ENCODE measurements at regions not wholly inside any gene's neighbourhood (a gene's known extent, or its start where the extent isn't known, plus 50 kb on each side); places are given as distances from the start of the nearest gene placed in this dataset.
A peak's percentile ranks its signal among the peaks of the same experiment; 100 is the strongest.

- no peak overlapping the region for H3K4me3 ChIP-seq
- no peak for TF ChIP-seq CTCF (IDR thresholded peaks at IDR 0.05)
- ATAC-seq = no peak
- H3K4me1 ChIP-seq (ENCODE audit: low read depth) = no peaks in the 10 kb centered on the region
- intact Hi-C loops (cut with DNase I, micrococcal nuclease) = no loop called here
- H3K36me3 ChIP-seq (ENCODE audit: low read depth) = no peaks in the 10 kb centered on the region
- no peak for DNase-seq
- H3K9me3 ChIP-seq = no peaks in the 10 kb centered on the region
Measured at GRCh38 chr10:53701213-53701612, 928.6 kb upstream of the MBL2 start.

GRCh38 chr10:53700278-53700677, 927.7 kb upstream of the MBL2 start:
- Histone ChIP-seq H3K4me3 (no peak overlapping the region), H3K36me3 (ENCODE audit: low read depth) (no peaks in the 10 kb centered on the region), H3K4me1 (ENCODE audit: low read depth) (no peaks in the 10 kb centered on the region), H3K9me3 (no peaks in the 10 kb centered on the region)
- DNase-seq = no peak
- intact Hi-C loops (cut with DNase I, micrococcal nuclease) = no loop called here
- no peak for TF ChIP-seq CTCF (IDR thresholded peaks at IDR 0.05)
- no peak for ATAC-seq

- DNase-seq (no peak), ATAC-seq (no peak)
- H3K4me1 ChIP-seq (ENCODE audit: low read depth) = no peaks in the 10 kb centered on the region
- no peak overlapping the region for H3K4me3 ChIP-seq
- no peaks in the 10 kb centered on the region for H3K36me3 ChIP-seq (ENCODE audit: low read depth)
- no peak for TF ChIP-seq CTCF (IDR thresholded peaks at IDR 0.05)
- no peaks in the 10 kb centered on the region for H3K9me3 ChIP-seq
- intact Hi-C loops (cut with DNase I, micrococcal nuclease) = no loop called here
Measured at GRCh38 chr10:53699684-53700083, 927.1 kb upstream of the MBL2 start.

- no peaks in the 10 kb centered on the region for H3K9me3 ChIP-seq
- ATAC-seq (no peak), DNase-seq (no peak)
- H3K36me3 ChIP-seq (ENCODE audit: low read depth) = no peaks in the 10 kb centered on the region
- no peak overlapping the region for H3K4me3 ChIP-seq
- intact Hi-C loops (cut with DNase I, micrococcal nuclease) = no loop called here
- no peak for TF ChIP-seq CTCF (IDR thresholded peaks at IDR 0.05)
- H3K4me1 ChIP-seq (ENCODE audit: low read depth) = no peaks in the 10 kb centered on the region
Measured at GRCh38 chr10:53699231-53699630, 926.6 kb upstream of the MBL2 start.

- TF ChIP-seq CTCF (IDR thresholded peaks at IDR 0.05) = no peak
- ATAC-seq = no peak
- H3K4me1 ChIP-seq (ENCODE audit: low read depth) = no peaks in the 10 kb centered on the region
- no peak overlapping the region for H3K4me3 ChIP-seq
- intact Hi-C loops (cut with DNase I, micrococcal nuclease) = no loop called here
- no peaks in the 10 kb centered on the region for H3K9me3 ChIP-seq
- H3K36me3 ChIP-seq (ENCODE audit: low read depth) = no peaks in the 10 kb centered on the region
- no peak for DNase-seq
Measured at GRCh38 chr10:53697038-53697437, 924.5 kb upstream of the MBL2 start.

- no peaks in the 10 kb centered on the region for H3K4me1 ChIP-seq (ENCODE audit: low read depth)
- DNase-seq = peak in 1 of 3 donors; percentile 9
- intact Hi-C loops (cut with DNase I, micrococcal nuclease) = no loop called here
- H3K36me3 ChIP-seq (ENCODE audit: low read depth) = no peaks in the 10 kb centered on the region
- H3K9me3 ChIP-seq = no peaks in the 10 kb centered on the region
- H3K4me3 ChIP-seq = no peak overlapping the region
- ATAC-seq = no peak
- TF ChIP-seq CTCF (IDR thresholded peaks at IDR 0.05) = no peak
Measured at GRCh38 chr10:53690524-53691240, 918.1 kb upstream of the MBL2 start.

Data from mucosa of descending colon (tissue), 3 donors.